ENCODE measurements at regions not wholly inside any gene's neighbourhood (a gene's known extent, or its start where the extent isn't known, plus 50 kb on each side); places are given as distances from the start of the nearest gene placed in this dataset.

GRCh38 chr19:30097746-30098280, 155.8 kb downstream of the URI1 start:
- Histone ChIP-seq H3K4me3 (no peak overlapping the region), H3K9me3 (no peaks in the 10 kb centered on the region), H3K27me3 (no peaks in the 10 kb centered on the region), H3K9ac (ENCODE audit: low read depth in 2 of 2, low read length in 2 of 2) (no peak overlapping the region), H3K27ac (no peak overlapping the region), H3K4me1 (no peaks in the 10 kb centered on the region), H3K36me3 (no peaks in the 10 kb centered on the region)
- DNase-seq, result no peak
- intact Hi-C loops (cut with DNase I), result no loop called here
- TF ChIP-seq, protein P1, sequence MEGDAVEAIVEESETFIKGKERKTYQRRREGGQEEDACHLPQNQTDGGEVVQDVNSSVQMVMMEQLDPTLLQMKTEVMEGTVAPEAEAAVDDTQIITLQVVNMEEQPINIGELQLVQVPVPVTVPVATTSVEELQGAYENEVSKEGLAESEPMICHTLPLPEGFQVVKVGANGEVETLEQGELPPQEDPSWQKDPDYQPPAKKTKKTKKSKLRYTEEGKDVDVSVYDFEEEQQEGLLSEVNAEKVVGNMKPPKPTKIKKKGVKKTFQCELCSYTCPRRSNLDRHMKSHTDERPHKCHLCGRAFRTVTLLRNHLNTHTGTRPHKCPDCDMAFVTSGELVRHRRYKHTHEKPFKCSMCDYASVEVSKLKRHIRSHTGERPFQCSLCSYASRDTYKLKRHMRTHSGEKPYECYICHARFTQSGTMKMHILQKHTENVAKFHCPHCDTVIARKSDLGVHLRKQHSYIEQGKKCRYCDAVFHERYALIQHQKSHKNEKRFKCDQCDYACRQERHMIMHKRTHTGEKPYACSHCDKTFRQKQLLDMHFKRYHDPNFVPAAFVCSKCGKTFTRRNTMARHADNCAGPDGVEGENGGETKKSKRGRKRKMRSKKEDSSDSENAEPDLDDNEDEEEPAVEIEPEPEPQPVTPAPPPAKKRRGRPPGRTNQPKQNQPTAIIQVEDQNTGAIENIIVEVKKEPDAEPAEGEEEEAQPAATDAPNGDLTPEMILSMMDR (IDR thresholded peaks at IDR 0.05), result no peak

DNA sequence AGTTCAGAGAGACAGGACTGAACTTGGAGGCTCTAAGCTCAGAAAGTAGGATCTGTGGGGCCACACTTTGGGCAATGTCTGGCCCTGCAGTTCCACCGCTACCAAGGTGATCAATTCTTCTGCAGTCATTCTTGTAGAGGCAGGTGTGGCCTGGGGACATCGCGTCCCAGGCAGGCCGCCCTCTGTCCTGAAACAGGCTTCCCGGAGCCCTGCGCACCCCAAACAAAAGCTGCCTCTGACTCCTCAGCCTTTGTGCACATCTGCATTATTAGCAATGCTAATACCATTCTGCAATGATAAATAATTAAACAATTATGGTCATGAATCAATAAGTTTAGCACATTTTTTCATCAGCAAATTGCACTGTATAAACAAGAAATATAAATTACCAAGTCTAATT, 160.2 kb downstream of the URI1 start:
- H3K27ac ChIP-seq, result no peak overlapping the region
- H3K27me3 ChIP-seq, result no peaks in the 10 kb centered on the region
- TF ChIP-seq, protein P1 (IDR thresholded peaks at IDR 0.05), result no peak
- DNase-seq, result no peak
- no peak overlapping the region for H3K4me3 ChIP-seq
- intact Hi-C loops (cut with DNase I), result no loop called here
- H3K36me3 ChIP-seq, result no peaks in the 10 kb centered on the region
- no peaks in the 10 kb centered on the region for H3K4me1 ChIP-seq
- H3K9me3 ChIP-seq, result no peaks in the 10 kb centered on the region
- no peak overlapping the region for H3K9ac ChIP-seq (ENCODE audit: low read depth in 2 of 2, low read length in 2 of 2)

DNA sequence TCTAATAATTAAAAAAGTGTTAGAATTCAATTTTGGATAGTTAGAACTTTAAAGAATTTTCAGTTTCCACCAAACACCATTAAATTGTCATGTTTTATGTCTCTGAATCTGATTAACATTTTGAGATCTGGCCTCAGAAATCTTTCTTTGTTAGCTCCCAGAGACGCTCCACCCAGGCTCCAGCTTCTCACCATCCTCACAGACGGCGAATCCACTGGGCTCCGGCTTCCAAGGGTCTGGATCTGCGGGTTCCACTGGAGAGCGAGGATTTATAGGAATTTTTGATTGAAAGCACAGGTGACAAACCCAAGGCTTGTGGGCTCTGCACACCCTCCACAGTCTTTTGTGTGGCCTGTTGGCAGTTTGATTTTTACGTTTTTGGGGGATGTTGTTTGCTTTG, 160.6 kb downstream of the URI1 start:
- Histone ChIP-seq H3K4me1 (no peaks in the 10 kb centered on the region), H3K27me3 (no peaks in the 10 kb centered on the region), H3K9me3 (no peaks in the 10 kb centered on the region), H3K4me3 (no peak overlapping the region), H3K27ac (no peak overlapping the region), H3K36me3 (no peaks in the 10 kb centered on the region), H3K9ac (ENCODE audit: low read depth in 2 of 2, low read length in 2 of 2) (no peak overlapping the region)
- no peak for DNase-seq
- TF ChIP-seq, protein P1 (IDR thresholded peaks at IDR 0.05), result no peak
- intact Hi-C loops (cut with DNase I), result no loop called here

- no peaks in the 10 kb centered on the region for H3K9me3 ChIP-seq
- no peak overlapping the region for H3K4me3 ChIP-seq
- TF ChIP-seq, protein P1 (IDR thresholded peaks at IDR 0.05), result no peak
- H3K27me3 ChIP-seq, result no peaks in the 10 kb centered on the region
- no peak overlapping the region for H3K9ac ChIP-seq (ENCODE audit: low read depth in 2 of 2, low read length in 2 of 2)
- no peaks in the 10 kb centered on the region for H3K4me1 ChIP-seq
- DNase-seq, result no peak
- H3K27ac ChIP-seq, result no peak overlapping the region
- no peaks in the 10 kb centered on the region for H3K36me3 ChIP-seq
- intact Hi-C loops (cut with DNase I), result no loop called here
Observed at GRCh38 chr19:30103981-30104380, 161.9 kb downstream of the URI1 start.

DNA sequence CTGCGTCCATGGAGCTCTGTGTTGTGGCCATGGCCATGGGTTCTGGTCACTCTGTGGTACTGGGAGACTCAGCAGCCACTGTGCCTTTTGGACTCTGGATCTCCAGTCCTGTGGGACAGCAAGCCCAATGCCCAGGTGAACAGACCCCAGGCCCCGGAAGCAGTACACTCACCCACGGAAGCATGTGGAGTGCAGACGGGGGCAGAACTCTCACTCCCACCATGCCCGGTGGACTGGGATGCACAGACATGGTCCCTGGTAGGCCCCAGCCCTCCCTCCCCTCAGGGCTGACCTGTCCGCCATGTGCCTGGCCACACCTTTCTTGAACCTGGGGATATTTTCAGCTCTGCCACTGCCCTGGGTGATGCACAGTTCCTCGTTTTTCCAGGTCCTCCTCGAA, 163.3 kb downstream of the URI1 start:
- H3K4me1 ChIP-seq, result no peaks in the 10 kb centered on the region
- H3K9me3 ChIP-seq, result no peaks in the 10 kb centered on the region
- no peak overlapping the region for H3K4me3 ChIP-seq
- no peak overlapping the region for H3K27ac ChIP-seq
- DNase-seq, result no peak
- no peak overlapping the region for H3K9ac ChIP-seq (ENCODE audit: low read depth in 2 of 2, low read length in 2 of 2)
- no peaks in the 10 kb centered on the region for H3K36me3 ChIP-seq
- TF ChIP-seq, protein P1 (IDR thresholded peaks at IDR 0.05), result no peak
- no peaks in the 10 kb centered on the region for H3K27me3 ChIP-seq
- intact Hi-C loops (cut with DNase I), result no loop called here
